Colonic mucosa (tissue), 4 donors: ENCODE measurements at regions not wholly inside any gene's neighbourhood (a gene's known extent, or its start where the extent isn't known, plus 50 kb on each side); places are given as distances from the start of the nearest gene placed in this dataset.

ENCODE experiments used
- DNase-seq: peaks from one replicate; pipeline ENCODE4 v3.0.0-alpha.2; 2020
- H3K27ac ChIP-seq: fragments of 200-600 bp; one replicate; pipeline ENCODE4 v1.8.0; 2021
- H3K27me3 ChIP-seq: fragments of 200-600 bp; one replicate; pipeline ENCODE4 v1.8.0; 2021
- H3K36me3 ChIP-seq: fragments of 200-600 bp; one replicate; pipeline ENCODE4 v1.8.0; 2021
- H3K4me1 ChIP-seq: fragments of 200-600 bp; one replicate; pipeline ENCODE4 v1.8.0; 2021; ENCODE audit warnings: mild to moderate bottlenecking
- H3K4me3 ChIP-seq: fragments of 200-600 bp; one replicate; pipeline ENCODE4 v1.8.0; 2021
- H3K9ac ChIP-seq, 2 donors: one replicate each; pipeline ENCODE4 v1.7.0; 2013; ENCODE audit warnings: control low read depth in 2 of 2, low read depth in 2 of 2, low read length in 2 of 2
- H3K9me3 ChIP-seq: fragments of 200-600 bp; one replicate; pipeline ENCODE4 v1.8.0; 2021
- intact Hi-C: fragments of 100-400 bp; cut with DNase I; formaldehyde crosslinking; loops from one replicate; pipeline ENCODE4 v1.14.1; 2022
- TF ChIP-seq, protein P1 (sequence below): fragments of 200-600 bp; IDR thresholded peaks from one replicate; pipeline ENCODE4 v1.8.0; 2022; ENCODE audit warnings: antibody characterized with exemption, mild to moderate bottlenecking
- donor health status: healthy.
- donor health status: DM: no; HTN: no; CAD: no.
- donor health status: DM: no; HTN: no; CAD: no.

- TF ChIP-seq, protein P1, sequence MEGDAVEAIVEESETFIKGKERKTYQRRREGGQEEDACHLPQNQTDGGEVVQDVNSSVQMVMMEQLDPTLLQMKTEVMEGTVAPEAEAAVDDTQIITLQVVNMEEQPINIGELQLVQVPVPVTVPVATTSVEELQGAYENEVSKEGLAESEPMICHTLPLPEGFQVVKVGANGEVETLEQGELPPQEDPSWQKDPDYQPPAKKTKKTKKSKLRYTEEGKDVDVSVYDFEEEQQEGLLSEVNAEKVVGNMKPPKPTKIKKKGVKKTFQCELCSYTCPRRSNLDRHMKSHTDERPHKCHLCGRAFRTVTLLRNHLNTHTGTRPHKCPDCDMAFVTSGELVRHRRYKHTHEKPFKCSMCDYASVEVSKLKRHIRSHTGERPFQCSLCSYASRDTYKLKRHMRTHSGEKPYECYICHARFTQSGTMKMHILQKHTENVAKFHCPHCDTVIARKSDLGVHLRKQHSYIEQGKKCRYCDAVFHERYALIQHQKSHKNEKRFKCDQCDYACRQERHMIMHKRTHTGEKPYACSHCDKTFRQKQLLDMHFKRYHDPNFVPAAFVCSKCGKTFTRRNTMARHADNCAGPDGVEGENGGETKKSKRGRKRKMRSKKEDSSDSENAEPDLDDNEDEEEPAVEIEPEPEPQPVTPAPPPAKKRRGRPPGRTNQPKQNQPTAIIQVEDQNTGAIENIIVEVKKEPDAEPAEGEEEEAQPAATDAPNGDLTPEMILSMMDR: no peak
- no peaks in the 10 kb centered on the region for H3K27me3 ChIP-seq
- H3K36me3 ChIP-seq: no peaks in the 10 kb centered on the region
- no peak overlapping the region for H3K4me3 ChIP-seq
- intact Hi-C loops: no loop called here
- H3K27ac ChIP-seq: no peak overlapping the region
- H3K9me3 ChIP-seq: no peaks in the 10 kb centered on the region
- no peaks in the 10 kb centered on the region for H3K4me1 ChIP-seq
- no peak for DNase-seq
- H3K9ac ChIP-seq: no peak overlapping the region
These were observed 911.9 kb upstream of the LRRN3 start for GRCh38 chr7:110179037-110179436.

DNA sequence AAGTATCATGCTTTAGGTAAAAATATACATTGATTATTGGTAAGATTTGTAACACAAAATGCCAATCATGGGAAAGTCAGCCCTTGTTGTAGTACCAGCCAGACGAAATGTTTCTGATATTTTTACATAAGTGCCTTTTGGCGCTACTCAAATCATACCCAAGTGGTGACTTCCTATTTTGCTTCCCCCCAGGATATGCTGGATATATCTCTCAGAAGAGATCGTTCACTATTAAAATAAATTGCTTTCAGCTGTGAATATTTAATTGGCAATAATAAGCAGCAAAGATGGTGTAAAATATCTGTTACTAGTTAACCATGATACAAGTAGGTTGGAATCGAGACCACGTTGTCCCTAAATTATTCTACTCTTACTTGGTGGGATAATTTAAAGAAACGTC, 909.2 kb upstream of the LRRN3 start:
- intact Hi-C loops: no loop called here
- Histone ChIP-seq H3K36me3 (no peaks in the 10 kb centered on the region), H3K9me3 (no peaks in the 10 kb centered on the region), H3K4me1 (no peaks in the 10 kb centered on the region), H3K27me3 (no peaks in the 10 kb centered on the region), H3K9ac (no peak overlapping the region), H3K4me3 (no peak overlapping the region), H3K27ac (no peak overlapping the region)
- no peak for DNase-seq
- TF ChIP-seq, protein P1: no peak

GRCh38 chr7:110186334-110186733, 904.6 kb upstream of the LRRN3 start:
- TF ChIP-seq, protein P1: no peak
- no peaks in the 10 kb centered on the region for H3K27me3 ChIP-seq
- no peak for DNase-seq
- no peaks in the 10 kb centered on the region for H3K36me3 ChIP-seq
- H3K9ac ChIP-seq: no peak overlapping the region
- no peaks in the 10 kb centered on the region for H3K9me3 ChIP-seq
- H3K4me1 ChIP-seq: no peaks in the 10 kb centered on the region
- no peak overlapping the region for H3K27ac ChIP-seq
- intact Hi-C loops: no loop called here
- H3K4me3 ChIP-seq: no peak overlapping the region

DNA sequence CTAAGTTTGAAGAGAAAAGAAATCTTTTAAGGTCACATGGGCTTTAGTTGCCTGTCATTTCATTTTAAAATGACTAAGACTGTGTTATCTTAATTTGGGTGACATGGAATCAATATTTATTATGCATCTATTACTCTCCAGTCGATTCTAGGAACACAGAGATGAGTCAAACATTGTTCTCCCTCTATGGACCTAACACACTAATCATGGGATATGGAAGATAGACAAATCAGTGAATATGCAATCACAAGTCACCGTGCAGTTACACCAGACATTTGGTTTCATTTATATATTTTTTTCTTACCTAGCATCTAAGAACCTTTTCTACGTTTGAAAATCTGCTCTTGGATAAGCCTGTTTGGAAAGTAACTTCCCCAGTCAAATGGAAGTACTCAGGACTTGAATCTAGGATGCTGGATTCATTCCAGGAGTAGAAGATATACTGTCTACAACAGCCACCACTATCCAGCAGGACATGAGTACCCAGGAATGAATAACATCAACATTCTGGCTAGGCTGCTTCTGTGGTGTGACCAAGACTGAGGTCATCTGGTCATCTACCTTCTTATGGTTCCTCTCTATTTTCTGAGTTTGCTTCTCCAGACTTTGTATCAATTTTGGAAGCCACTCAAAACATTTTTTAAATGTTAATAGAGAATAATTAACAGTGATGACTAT, 902.9 kb upstream of the LRRN3 start:
- Histone ChIP-seq H3K9me3 (no peaks in the 10 kb centered on the region), H3K4me3 (no peak overlapping the region), H3K36me3 (no peaks in the 10 kb centered on the region), H3K27ac (no peak overlapping the region), H3K4me1 (no peaks in the 10 kb centered on the region), H3K27me3 (no peaks in the 10 kb centered on the region), H3K9ac (no peak overlapping the region)
- intact Hi-C loops: no loop called here
- DNase-seq: no peak
- TF ChIP-seq, protein P1: no peak

- Histone ChIP-seq H3K9ac (no peak overlapping the region), H3K27me3 (no peaks in the 10 kb centered on the region), H3K4me3 (no peak overlapping the region), H3K27ac (no peak overlapping the region), H3K36me3 (no peaks in the 10 kb centered on the region), H3K4me1 (no peaks in the 10 kb centered on the region), H3K9me3 (no peaks in the 10 kb centered on the region)
- no peak for DNase-seq
- TF ChIP-seq, protein P1: no peak
- intact Hi-C loops: no loop called here
These were observed 886.4 kb upstream of the LRRN3 start for GRCh38 chr7:110204527-110204926.
